ENCODE measurements at regions not wholly inside any gene's neighbourhood (a gene's known extent, or its start where the extent isn't known, plus 50 kb on each side); places are given as distances from the start of the nearest gene placed in this dataset.

DNA sequence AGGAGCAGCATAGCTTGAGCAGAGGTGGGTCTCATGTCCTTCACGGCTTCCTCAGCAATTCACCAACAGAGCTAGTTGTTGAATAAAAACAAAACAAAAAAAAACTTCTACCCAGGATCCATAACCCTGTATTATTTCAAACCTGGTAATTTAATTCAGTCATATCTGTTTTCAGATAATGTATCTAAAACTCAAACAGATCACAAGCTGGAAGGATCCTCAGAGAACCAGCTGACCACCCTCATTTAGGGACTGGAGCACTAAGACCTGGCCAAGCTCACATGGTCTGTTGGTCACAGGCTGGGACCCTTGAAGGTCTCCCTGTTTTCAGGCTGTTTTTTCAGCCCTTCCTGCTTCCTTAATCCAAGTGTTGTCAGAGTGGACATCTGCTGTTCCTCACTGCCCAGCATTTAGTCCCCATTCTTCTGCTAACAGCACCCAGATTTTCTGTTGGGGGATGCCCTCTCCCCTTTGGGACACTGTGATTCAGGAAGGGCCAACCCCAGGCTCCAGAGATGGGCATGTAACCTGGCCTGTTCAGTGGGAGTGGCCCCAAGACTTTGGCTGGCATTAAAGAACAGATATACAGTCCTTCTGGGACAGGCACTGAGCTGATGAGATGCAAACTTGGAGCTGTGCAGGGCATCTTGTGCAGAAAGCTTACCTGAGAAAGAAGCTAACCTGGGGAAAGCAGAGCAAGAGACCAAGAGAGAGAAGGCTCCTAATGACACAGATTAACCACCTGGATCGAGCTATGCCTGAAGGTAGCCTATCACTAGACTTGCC is 78.8 kb upstream of the SPATA12 start:
- ChIA-PET CTCF (interaction anchor here (0.9 to 3.4 kb wide), 7 partner anchors 8 to 279 kb away, joined by 3 to 22 read pairs (median 9); partner anchors contain the start of gene ARHGEF3), POLR2A (interaction anchor here (0.7 to 1.3 kb wide), 5 partner anchors 60 to 286 kb away, joined by 3 to 5 read pairs (median 4); no protein-coding TSS in a partner anchor)
- H3K27ac Mint-ChIP-seq = peak overlapping the region; percentile 43
- no peak overlapping the region for H3K4me3 Mint-ChIP-seq
- no peaks in the 10 kb centered on the region for H3K9me3 Mint-ChIP-seq
- ATAC-seq = no peak
- no peak for TF ChIP-seq CTCF (IDR thresholded peaks at IDR 0.05)
- no peaks in the 10 kb centered on the region for H3K27me3 Mint-ChIP-seq
- no peaks in the 10 kb centered on the region for H3K36me3 Mint-ChIP-seq (ENCODE audit: low read depth)
- peaks cover 42% of the 10 kb centered on the region for H3K4me1 Mint-ChIP-seq (ENCODE audit: low read depth)
- DNase-seq = no peak
- intact Hi-C loops (cut with micrococcal nuclease) = loop anchor here (2.0 kb wide), 1 partner anchor 63 kb away; no protein-coding TSS in a partner anchor

DNA sequence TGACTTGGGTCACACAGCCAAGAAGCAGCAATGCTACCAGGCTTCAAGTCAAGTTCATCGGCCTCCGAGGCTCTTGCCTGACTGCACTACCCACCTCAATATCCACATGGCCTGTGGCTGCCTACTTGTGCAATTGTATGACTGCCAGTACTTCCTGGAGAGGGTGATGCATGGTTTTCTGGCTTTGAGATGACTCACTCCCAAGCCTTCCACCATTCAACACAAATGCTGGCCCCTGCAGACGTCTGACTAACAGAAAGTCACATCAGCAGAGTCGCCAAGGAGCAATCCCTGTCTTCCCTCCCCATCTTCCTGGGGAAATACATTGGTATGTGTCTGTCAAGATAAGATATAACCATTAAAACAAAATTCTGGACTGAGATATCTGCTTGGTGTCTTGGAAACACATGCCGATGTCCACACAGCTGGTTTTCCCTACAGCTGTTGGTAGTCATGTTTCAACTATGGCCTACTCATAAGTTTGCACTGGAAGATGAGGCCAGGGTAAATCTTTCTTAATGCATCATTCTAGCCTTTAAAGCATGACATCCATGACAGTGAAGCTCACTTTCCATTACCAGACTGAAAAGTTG is 79.6 kb upstream of the SPATA12 start:
- DNase-seq (peak; percentile 83), ATAC-seq (peak; percentile 96)
- CTCF ChIA-PET = interaction anchor here (0.6 to 3.4 kb wide), 9 partner anchors 8 to 1028 kb away, joined by 3 to 22 read pairs (median 4); partner anchors contain the start of genes ARHGEF3 and FLNB
- peak overlapping the region; percentile 43 for H3K27ac Mint-ChIP-seq
- no peak overlapping the region for H3K4me3 Mint-ChIP-seq
- TF ChIP-seq CTCF (IDR thresholded peaks at IDR 0.05) = no peak
- H3K9me3 Mint-ChIP-seq = no peaks in the 10 kb centered on the region
- no peaks in the 10 kb centered on the region for H3K27me3 Mint-ChIP-seq
- H3K4me1 Mint-ChIP-seq (ENCODE audit: low read depth) = peaks cover 35% of the 10 kb centered on the region
- POLR2A ChIA-PET = interaction anchor here (1.3 to 1.5 kb wide), 3 partner anchors 59 to 285 kb away, joined by 4 to 5 read pairs (median 5); no protein-coding TSS in a partner anchor
- no peaks in the 10 kb centered on the region for H3K36me3 Mint-ChIP-seq (ENCODE audit: low read depth)
- intact Hi-C loops (cut with micrococcal nuclease) = loop anchor here (2.0 kb wide), 1 partner anchor 62 kb away; no protein-coding TSS in a partner anchor

- H3K4me1 Mint-ChIP-seq (ENCODE audit: low read depth) = peaks cover 28% of the 10 kb centered on the region
- ChIA-PET POLR2A (interaction anchor here (1.3 to 1.5 kb wide), 2 partner anchors 59 to 64 kb away, joined by 4 to 5 read pairs; no protein-coding TSS in a partner anchor), CTCF (interaction anchor here (0.7 to 3.4 kb wide), 5 partner anchors 9 to 275 kb away, joined by 3 to 22 read pairs (median 10); partner anchors contain the start of gene ARHGEF3)
- H3K9me3 Mint-ChIP-seq = no peaks in the 10 kb centered on the region
- H3K36me3 Mint-ChIP-seq (ENCODE audit: low read depth) = no peaks in the 10 kb centered on the region
- DNase-seq (no peak), ATAC-seq (peak; percentile 24)
- intact Hi-C loops (cut with micrococcal nuclease) = loop anchor here (2.0 kb wide), 1 partner anchor 61 kb away; no protein-coding TSS in a partner anchor
- H3K27ac Mint-ChIP-seq = no peak overlapping the region
- H3K4me3 Mint-ChIP-seq = no peak overlapping the region
- no peak for TF ChIP-seq CTCF (IDR thresholded peaks at IDR 0.05)
- H3K27me3 Mint-ChIP-seq = no peaks in the 10 kb centered on the region
Observed at GRCh38 chr3:56980243-56980642, 80.2 kb upstream of the SPATA12 start.

DNA sequence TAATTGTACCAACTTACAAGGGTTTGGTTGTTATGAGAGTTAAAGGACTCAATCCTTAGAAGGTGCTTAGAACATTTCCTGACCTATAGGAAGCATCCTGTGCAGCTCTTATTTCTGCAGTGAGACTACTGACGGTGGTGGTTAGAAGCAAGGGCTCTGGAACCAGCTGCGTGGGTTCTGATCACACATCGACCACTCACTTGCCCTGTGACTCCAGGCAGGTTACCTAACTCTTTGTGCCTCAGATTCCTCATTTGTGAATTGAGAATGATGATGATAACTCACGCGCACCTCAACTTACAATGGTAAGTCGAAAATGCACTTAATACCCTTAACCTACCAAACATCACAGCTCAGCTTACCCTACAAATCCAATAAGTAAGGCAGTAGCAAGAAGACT is 80.7 kb upstream of the SPATA12 start:
- Mint-ChIP-seq H3K27me3 (no peaks in the 10 kb centered on the region), H3K9me3 (no peaks in the 10 kb centered on the region), H3K36me3 (ENCODE audit: low read depth) (no peaks in the 10 kb centered on the region), H3K27ac (no peak overlapping the region), H3K4me3 (no peak overlapping the region), H3K4me1 (ENCODE audit: low read depth) (peaks cover 26% of the 10 kb centered on the region)
- ChIA-PET POLR2A (interaction anchor here (1.5 kb wide), 1 partner anchor 64 kb away, joined by 5 read pairs; no protein-coding TSS in a partner anchor), CTCF (interaction anchor here (2.0 to 3.4 kb wide), 4 partner anchors 9 to 275 kb away, joined by 6 to 22 read pairs (median 12); partner anchors contain the start of gene ARHGEF3)
- no peak for TF ChIP-seq CTCF (IDR thresholded peaks at IDR 0.05)
- intact Hi-C loops (cut with micrococcal nuclease) = loop anchor here (2.0 kb wide), 1 partner anchor 61 kb away; no protein-coding TSS in a partner anchor
- no peak for ATAC-seq
- peak; percentile 20 for DNase-seq
